NCI-H510A (cell line): ENCODE measurements at regions not wholly inside any gene's neighbourhood (a gene's known extent, or its start where the extent isn't known, plus 50 kb on each side); places are given as distances from the start of the nearest gene placed in this dataset.
"Not testable (repeated sequence)": the region's sequence is repeated elsewhere in the genome, so short reads cannot be mapped to it uniquely, and the experiment has no call there.

Source experiments
- DNase-seq: peaks from one replicate; lab custom pipeline; 2025; lab: John Stamatoyannopoulos, UW

DNA sequence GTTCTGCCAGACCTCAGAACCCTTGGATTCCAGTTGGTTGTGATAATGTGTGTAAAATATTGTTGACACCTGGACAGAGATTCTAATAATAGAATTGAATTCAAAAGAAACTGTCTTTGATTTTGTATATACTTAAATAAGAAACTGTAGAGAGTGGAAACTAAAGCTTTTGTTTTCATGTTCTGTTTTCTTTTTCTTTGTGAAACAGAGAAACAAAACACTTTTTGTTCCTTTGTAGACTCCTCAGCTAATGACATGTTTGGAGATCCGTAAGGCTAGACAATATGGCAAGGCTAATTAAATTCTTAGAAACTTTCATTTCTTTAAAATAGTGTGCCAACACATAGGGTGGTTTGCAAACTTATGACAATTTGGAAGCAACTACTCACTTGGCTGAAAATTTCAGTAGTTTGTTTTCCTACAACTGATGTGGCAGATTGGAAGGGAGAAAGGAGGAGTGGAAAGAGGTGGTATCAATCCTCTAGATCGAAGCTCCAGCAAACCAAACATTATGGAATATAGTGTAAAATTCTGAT, 90.9 kb upstream of the FAT1 start:
- no peak for DNase-seq

GRCh38 chr4:186819342-186820086, 95.9 kb upstream of the FAT1 start:
- DNase-seq, result no peak

- no peak for DNase-seq
Observed at GRCh38 chr4:186820391-186820891, 96.8 kb upstream of the FAT1 start.

DNA sequence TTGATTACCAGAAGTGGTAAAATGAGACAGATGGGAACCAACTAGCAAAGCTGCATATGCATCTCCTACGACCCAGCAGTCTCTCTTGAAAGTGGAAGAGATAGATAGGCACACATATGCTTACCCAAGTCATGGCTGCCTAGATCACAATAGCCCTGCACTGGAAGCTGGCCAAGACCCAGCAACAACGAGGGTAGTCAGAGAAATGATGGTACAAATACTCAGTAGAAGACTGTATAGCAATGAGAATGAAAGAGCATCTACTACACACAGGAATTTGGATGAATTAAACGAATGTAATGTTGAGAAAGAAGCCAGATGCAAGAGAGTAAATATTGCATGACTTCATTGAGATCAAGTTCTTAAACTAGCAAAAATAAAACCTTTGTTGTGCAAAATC, 100.3 kb upstream of the FAT1 start:
- DNase-seq, result no peak

DNA sequence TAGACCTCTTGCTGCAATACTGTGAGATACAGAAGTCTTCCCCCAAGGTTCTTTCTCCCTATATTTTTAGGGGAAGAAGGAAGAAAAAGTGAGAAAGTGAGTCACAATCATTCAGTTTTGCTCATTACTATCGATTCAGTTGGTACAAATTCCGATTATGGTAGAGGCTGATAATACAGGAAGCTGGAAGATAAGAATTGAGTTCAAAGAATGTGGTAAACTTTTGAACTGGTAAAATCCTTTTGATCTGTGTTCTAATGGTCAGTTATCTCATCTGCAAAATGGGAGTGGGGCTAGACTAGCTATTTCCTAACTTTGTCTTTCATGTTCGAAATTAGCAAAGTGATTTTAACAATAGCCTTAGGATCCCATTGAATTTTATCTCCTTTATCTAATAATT, 101.4 kb upstream of the FAT1 start:
- DNase-seq, result no peak

GRCh38 chr4:186826006-186826405, 102.3 kb upstream of the FAT1 start:
- no peak for DNase-seq

DNA sequence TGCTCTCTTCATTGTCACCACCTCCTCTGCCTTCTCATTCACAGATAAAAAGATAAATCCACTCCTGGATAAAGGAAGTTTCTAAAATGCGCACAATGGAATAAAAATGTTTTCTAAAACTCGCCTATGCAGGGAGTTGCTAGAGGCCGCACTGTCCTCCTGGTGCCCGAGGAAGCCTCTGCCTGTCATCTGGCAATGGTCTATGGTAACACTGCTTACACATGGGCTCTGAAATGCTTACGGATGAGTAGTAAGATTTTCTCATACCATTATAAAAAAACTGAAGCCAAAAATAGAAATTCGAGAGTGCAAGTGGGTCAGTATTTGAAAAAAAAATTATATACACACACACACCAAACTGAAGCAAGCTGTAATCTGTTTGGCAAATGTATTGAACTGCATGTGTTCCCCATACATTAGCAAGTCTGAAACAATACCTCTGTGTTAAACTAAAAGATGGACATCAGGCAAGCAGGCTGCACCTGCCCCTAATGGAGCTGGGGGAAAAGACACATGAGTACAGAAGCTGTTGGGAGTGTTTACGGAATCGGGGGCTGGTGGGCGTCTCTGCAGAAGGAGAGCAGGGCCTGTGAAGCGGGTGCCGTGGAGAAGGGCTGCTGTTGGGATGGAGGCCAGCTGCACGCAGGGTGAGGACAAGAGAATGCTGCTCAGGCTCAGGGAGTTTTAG, 103.3 kb upstream of the FAT1 start:
- no peak for DNase-seq

- DNase-seq, result no peak
Observed at GRCh38 chr4:186827534-186827897, 103.9 kb upstream of the FAT1 start.

DNA sequence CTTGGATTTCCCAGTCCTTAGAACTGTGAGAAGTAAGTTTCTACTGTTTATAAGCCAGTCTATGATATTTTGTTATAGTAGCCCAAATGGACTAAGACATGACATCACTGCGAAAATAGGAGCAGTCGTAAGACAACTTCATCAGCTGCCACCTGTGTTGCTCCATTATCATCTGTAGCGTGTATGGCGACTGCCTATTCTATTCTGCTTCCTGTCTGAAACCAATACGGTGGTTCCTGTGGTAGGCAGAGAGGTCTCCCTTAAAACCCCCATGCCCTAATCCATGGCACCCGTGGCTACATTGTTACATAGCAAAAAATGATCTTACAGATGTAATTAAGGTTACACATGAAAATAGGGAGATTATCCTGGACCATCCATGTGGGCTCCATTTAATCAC, 105.4 kb upstream of the FAT1 start:
- DNase-seq, result no peak

- DNase-seq, result no peak
Observed at GRCh38 chr4:186829740-186830449, 106.2 kb upstream of the FAT1 start.

- no peak for DNase-seq
Observed at GRCh38 chr4:186831574-186831973, 107.9 kb upstream of the FAT1 start.

GRCh38 chr4:186832906-186833305, 109.2 kb upstream of the FAT1 start:
- DNase-seq, result no peak

DNA sequence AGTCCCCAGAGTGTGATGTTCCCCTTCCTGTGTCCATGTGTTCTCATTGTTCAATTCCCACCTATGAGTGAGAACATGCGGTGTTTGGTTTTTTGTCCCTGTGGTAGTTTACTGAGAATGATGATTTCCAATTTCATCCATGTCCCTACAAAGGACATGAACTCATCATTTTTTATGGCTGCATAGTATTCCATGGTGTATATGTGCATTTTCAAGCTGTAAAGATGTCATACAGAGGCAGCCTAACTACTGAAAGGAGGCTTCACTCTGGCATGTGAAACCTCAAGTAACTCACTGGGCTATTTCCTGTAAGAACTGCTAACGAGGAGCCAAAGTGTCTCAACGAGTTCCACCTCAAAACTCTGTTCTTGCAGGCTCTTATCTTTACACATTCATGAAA, 113.8 kb upstream of the FAT1 start:
- not testable (repeated sequence) for DNase-seq

DNA sequence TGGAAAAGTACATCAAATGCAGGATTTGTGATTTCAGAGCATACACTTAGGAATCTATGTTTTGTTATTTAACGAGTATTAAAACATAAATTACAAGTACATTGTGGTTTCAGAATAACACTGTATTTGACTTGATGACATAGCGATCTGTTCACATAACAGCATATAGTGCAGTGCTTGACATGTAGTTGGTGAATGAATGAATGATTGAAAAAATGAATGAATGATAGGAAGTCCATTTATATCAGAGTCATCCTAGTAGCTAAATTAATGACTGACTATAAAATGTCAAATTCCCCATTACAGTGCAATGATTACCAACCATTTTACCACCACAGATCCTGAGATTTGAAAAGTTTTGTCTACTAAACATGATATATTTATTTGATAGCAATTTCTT, 114.6 kb upstream of the FAT1 start:
- no peak for DNase-seq

DNA sequence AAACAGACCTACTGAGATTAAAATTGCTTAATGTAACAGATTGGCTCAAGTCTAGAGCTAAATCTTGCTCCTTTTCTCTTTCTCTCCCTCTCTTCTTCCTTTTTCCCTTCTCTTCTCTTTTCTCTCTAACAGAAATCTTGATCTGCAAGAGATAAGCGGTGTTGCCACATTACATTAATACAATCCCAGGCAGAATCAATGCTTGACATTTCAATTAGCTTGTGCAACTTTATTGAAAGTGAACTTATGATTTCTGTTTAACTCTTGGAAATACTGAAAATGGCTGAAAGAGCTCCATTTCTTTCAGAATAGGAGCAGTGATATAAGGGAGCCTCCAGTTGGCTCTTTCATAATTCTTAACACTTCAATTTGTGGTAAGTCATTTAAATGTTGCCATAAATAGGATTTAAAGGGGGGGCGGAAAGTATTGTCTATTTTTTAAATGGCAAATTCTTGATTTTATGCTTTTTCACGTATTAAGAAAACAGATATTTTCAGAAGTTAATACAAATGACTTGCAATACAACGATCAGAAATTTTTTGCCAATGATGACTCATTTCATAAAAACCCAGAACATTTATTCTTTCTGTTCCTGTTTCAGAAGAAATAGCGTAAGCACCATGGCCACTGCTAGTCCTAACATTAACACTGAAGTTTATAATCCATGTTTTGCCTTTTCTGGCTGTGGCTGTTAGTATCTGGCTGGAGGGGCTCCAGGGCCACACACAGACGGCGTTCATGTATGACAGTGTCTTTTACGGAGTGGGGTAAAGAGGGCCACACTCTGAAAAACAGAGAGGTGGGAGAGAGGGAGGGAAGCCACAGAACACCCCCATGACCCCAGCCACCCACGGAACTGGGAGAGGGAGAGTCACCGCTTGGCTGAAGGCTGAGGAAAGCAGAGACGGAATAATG, 115.7 kb upstream of the FAT1 start:
- no peak for DNase-seq

GRCh38 chr4:186840222-186840701, 116.6 kb upstream of the FAT1 start:
- DNase-seq, result no peak

GRCh38 chr4:186840771-186841301, 117.2 kb upstream of the FAT1 start:
- no peak for DNase-seq

DNA sequence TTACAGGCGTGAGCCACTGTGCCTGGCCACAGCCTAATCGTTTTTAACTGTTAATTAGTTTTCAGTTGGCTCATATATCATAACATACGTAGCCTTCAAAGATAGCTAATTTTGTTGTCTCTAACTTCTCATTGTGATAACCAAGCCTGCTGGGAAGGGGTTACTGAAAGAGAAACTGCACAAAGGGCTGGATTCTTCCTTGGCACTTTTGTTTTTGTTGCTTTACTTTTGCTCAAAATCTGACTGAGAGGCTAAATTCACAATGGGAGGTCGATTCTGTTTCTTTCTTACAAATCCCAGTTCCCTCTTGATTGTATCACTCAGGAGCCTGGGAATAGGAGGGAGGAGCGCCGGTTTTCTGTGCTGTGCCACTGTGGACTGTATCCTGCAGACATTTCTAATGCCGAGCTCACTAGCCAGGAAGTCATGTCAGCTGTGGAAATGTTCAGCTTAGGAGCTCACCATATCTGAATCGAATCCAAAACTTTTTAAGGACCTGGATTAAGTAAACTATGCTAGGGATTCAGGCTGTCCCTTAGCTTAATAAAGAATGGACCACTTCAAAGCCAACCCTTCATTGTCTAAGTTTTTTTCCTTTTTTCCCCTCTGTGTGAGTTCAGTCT, 120.5 kb upstream of the FAT1 start:
- no peak for DNase-seq

- no peak for DNase-seq
Observed at GRCh38 chr4:186845137-186845842, 121.6 kb upstream of the FAT1 start.

DNA sequence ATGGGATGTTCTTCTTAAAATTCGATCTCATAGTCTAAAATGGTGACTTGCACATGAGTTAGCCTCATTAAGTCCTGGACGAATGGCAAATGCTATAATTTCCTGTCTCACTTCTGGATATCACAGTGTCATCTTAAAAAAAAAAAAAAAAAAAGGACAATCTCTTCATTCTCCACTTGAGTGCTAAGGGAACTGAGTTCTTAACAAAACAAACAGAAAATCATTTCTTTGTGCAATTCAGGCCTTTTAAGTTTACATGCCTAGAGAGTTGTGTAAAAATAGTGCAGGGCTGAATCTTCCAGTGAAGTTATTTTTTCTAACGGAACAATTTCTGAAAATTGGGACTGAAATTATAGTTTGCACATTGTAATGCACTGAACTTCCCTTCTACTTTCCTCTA, 122.8 kb upstream of the FAT1 start:
- no peak for DNase-seq
